KBM-7 (cell line): ENCODE measurements at regions not wholly inside any gene's neighbourhood (a gene's known extent, or its start where the extent isn't known, plus 50 kb on each side); places are given as distances from the start of the nearest gene placed in this dataset.

ENCODE experiments used
- DNase-seq: peaks from one replicate; pipeline ENCODE4 v3.0.0-alpha.2; 2015
- in situ Hi-C: fragments of 300-500 bp; cut with MboI; formaldehyde crosslinking; loops from 2 replicates; pipeline ENCODE4 v1.14.3; 2020; ENCODE audit warnings: low sequenced_read_pairs, low pct_unique_long_range_greater_than_20kb, mixed read lengths

DNA sequence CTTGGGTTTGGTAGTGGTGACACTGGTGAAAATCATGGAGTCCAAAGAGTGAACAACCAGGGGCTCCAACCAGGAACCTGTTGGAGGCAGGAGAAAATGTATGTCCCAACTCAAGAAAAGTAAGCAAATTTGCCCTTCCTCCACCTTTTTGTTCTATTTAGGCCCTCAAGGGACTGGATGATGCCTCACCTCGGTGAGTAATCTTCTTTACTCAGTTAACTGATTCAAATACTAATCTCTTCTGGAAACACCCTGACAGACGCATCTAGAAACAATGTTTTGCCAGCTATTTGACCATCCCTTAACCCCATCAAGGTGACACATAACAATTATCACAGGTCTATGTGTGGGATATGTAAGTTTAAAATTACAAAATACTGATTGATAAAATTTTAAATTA lies 272.4 kb upstream of the FOXG1 start:
- no peak for DNase-seq
- in situ Hi-C loops, result no loop called here

DNA sequence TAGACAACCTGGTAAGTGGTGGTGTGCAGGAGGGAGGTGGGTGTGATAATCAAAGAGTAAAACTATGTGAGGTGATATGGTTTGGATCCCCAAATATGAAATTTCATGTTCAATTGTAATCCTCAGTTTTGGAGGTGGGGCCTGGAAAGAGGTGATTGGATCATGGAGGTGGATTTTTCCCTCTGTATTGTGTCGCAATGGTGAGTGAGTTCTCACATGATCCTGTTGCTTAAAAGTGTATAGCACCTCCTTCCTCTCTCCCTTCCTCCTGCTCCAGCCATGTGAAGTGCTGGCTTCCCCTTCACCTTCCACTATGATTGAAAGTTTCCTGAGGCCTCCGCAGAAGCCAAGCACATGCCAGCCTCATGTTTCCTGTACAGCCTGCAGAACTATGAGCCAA lies 270.2 kb upstream of the FOXG1 start:
- DNase-seq, result no peak
- in situ Hi-C loops, result no loop called here

DNA sequence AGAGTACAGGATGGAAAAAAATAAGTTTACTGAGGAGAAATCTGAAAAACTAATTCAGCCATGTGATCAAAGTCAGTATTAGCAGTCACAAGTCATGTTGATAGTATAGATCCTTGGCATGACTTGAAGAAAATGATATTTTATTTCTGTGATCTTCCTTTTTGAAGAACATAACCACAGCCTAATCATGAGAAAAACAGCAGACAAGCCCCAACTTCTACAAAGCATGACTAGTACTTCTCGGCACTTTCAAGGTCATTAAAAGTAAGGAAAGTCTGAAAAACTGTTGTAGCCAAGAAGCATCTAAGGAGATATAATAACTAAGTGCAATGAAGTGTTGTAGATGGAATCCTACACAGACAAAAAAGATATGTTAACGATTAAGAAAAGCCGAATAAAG lies 264.1 kb upstream of the FOXG1 start:
- in situ Hi-C loops, result no loop called here
- DNase-seq, result no peak

- in situ Hi-C loops, result no loop called here
Measured at GRCh38 chr14:28515571-28515970, 251.0 kb upstream of the FOXG1 start.

GRCh38 chr14:28536889-28537288 lies 229.7 kb upstream of the FOXG1 start:
- DNase-seq, result no peak
- in situ Hi-C loops, result no loop called here

More at GRCh38 chr14:28515571-28515970, 251.0 kb upstream of the FOXG1 start:
- no peak for DNase-seq

DNA sequence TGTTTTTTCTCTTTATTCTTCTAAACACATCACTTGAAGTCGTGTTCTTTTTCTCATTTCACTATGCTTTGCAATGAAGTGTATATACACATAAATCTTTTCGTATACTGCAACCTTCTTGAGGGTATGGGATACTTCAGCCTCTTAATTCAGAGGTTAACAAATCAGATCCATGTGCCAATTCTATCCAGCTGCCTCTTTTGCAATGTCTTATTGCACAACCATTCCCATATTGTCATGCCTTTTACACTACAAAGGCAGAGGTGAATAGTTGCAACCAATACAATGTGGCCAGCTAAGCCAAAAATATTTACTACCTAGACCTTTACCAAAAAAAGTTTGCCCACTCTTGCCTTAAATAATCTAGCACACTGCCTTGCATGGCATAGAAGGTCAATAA lies 224.5 kb upstream of the FOXG1 start:
- in situ Hi-C loops, result no loop called here

GRCh38 chr14:28565345-28565744 lies 201.2 kb upstream of the FOXG1 start:
- in situ Hi-C loops, result no loop called here

More for the DNA sequence above, 224.5 kb upstream of the FOXG1 start:
- DNase-seq, result no peak

GRCh38 chr14:28570391-28570790 lies 196.2 kb upstream of the FOXG1 start:
- no peak for DNase-seq

More at GRCh38 chr14:28565345-28565744, 201.2 kb upstream of the FOXG1 start:
- no peak for DNase-seq

GRCh38 chr14:28571636-28572035 lies 195.0 kb upstream of the FOXG1 start:
- in situ Hi-C loops, result no loop called here

More at GRCh38 chr14:28570391-28570790, 196.2 kb upstream of the FOXG1 start:
- in situ Hi-C loops, result no loop called here

GRCh38 chr14:28576523-28576922 lies 190.1 kb upstream of the FOXG1 start:
- in situ Hi-C loops, result no loop called here
- no peak for DNase-seq

More at GRCh38 chr14:28571636-28572035, 195.0 kb upstream of the FOXG1 start:
- no peak for DNase-seq

GRCh38 chr14:28577187-28577586 lies 189.4 kb upstream of the FOXG1 start:
- in situ Hi-C loops, result no loop called here

DNA sequence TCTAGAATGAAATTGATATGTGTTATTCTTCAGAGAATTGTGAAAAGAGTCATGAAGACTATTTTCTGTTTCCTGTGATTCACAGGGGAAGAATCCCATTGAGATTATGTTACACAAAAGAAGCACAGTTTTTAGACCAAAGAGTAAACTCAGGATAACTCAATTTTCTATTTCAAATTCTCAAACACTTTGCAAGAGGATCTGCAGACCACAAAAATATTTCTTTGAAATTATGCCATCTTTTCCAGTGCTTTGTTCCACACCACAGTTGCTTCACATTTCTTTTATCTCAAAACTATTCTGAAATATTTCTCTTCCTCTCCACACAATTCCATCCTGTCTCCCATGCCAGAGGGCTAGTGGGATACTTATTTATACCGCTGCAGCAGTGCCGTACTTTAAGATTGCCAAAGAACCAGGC lies 188.9 kb upstream of the FOXG1 start:
- no peak for DNase-seq
- in situ Hi-C loops, result no loop called here

More at GRCh38 chr14:28577187-28577586, 189.4 kb upstream of the FOXG1 start:
- no peak for DNase-seq

DNA sequence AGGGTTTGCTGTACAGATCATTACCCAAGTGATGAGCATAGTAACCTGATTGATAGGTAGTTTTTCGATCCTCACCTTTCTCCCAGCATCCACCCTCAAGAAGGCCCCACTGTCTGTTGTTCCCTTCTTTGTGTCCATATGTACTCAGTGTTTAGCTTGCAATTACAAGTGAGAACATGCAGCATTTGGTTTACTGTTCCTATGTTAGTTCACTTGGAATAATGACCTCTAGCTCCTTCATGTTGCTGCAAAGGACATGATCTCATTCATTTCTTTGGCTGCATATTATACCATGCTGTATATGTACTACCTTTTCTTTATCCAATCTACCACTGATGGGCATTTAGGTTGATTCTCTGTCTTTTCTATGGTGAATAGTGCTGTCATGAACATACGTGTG lies 181.6 kb upstream of the FOXG1 start:
- in situ Hi-C loops, result no loop called here
- no peak for DNase-seq

GRCh38 chr14:28589792-28590191 lies 176.8 kb upstream of the FOXG1 start:
- in situ Hi-C loops, result no loop called here
- no peak for DNase-seq

GRCh38 chr14:28596391-28596790 lies 170.2 kb upstream of the FOXG1 start:
- in situ Hi-C loops, result no loop called here
- DNase-seq, result no peak

GRCh38 chr14:28599191-28599590 lies 167.4 kb upstream of the FOXG1 start:
- in situ Hi-C loops, result no loop called here
- DNase-seq, result no peak

- DNase-seq, result no peak
- in situ Hi-C loops, result no loop called here
Measured at GRCh38 chr14:28599605-28600004, 167.0 kb upstream of the FOXG1 start.

DNA sequence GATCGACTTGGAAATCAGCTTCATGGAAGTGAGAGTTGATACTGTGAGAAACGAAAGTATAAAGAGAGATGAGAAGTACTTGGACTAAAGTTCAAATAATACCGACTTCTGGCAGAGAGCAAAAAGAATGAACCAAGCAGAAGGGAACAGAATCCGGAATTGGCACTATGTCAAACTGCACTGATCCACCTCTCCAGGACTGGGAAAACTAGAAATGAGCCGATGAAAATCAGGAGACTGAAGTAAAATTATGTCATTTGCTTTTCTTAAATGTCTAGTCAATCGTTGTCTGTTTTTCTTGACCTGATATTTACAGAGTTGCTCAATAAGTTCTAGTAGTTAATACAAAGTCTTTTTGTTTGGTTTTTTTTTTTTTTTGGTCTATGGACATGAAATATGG lies 163.0 kb upstream of the FOXG1 start:
- in situ Hi-C loops, result no loop called here

GRCh38 chr14:28607661-28608060 lies 158.9 kb upstream of the FOXG1 start:
- DNase-seq, result no peak
- in situ Hi-C loops, result no loop called here

More for the DNA sequence above, 163.0 kb upstream of the FOXG1 start:
- DNase-seq, result no peak

DNA sequence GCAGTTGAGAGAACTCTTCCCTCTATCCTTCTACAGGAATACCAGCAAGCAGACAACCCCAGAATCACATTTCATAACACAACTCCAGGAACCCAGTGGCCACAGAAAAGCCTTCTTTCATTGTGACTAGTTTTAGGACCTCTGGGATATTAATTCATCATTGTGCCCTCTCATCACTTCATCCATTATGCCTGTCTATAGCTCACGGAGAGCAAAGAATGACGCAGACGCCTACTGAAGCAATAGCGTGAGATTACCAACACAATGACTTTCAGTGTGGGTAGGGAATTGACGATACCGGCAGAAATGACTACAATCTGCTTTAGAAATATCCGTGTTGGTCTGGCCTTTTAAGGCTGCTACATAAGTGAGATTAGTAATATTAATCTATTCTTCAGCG lies 158.1 kb upstream of the FOXG1 start:
- no peak for DNase-seq
- in situ Hi-C loops, result no loop called here

- DNase-seq, result peak; percentile 71
- in situ Hi-C loops, result no loop called here
Measured at GRCh38 chr14:28608851-28609828, 157.4 kb upstream of the FOXG1 start.
